Testis (tissue), 2 donors: ENCODE measurements at regions not wholly inside any gene's neighbourhood (a gene's known extent, or its start where the extent isn't known, plus 50 kb on each side); places are given as distances from the start of the nearest gene placed in this dataset.

Experiments
- CTCF ChIP-seq, 3 experiments: fragments of 450-650 bp in 2 of 3; fragments of 200-600 bp in 1 of 3; sonication (generic) in 1 of 3; IDR thresholded peaks; one replicate each; pipeline ENCODE4 v1.5.1; 2016 to 2019; ENCODE audit warnings: antibody characterized with exemption in 3 of 3, mild to moderate bottlenecking in 2 of 3, moderate library complexity in 1 of 3
- POLR2A ChIP-seq: fragments of 450-650 bp; IDR thresholded peaks from one replicate; pipeline ENCODE4 v1.6.1; 2017; ENCODE audit warnings: antibody characterized with exemption, mild to moderate bottlenecking, moderate library complexity

- TF ChIP-seq CTCF (IDR thresholded peaks at IDR 0.05) (no peak), POLR2A (no peak)
Measured at GRCh38 chr1:14332158-14332557, 266.3 kb upstream of the KAZN start.
